ENCODE measurements at regions not wholly inside any gene's neighbourhood (a gene's known extent, or its start where the extent isn't known, plus 50 kb on each side); places are given as distances from the start of the nearest gene placed in this dataset.

DNA sequence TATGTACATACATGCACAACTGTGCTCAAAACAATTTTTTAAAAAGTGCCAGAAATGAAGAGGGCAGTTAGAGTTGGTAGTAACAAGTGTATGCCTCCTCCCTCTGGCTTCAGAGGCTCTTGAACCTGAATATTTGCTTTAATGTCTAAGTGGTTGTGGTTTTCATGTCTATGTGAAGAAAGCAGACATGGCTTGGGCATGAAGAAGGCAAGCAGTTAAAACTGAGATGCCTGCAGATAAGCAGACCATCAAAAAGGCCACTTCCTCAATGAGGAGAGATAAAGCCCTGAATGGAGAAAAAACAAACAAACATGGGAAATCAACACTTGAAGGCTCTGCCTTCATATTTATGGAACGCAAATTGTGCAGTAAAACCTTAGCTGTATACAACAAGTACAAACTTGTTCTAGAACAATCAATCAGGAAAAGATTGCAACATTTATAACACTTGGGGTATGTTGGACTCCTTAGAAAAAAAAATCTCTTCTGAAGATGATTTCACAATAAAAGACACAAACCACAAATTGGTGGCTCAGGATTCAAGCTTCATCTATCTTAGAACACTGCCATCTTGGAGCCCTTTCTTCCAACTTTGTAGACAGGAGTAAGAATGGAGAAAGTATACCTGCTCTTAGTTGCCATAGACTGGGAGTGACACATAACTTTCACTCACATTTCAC is 52.7 kb upstream of the PLA2G4A start:
- no peak overlapping the region for H3K27ac ChIP-seq
- intact Hi-C loops (cut with DNase I), result no loop called here
- no peak overlapping the region for H3K4me3 ChIP-seq
- no peaks in the 10 kb centered on the region for H3K27me3 ChIP-seq (ENCODE audit: low read depth)
- ATAC-seq (no peak), DNase-seq (no peak)
- H3K9me3 ChIP-seq, result no peaks in the 10 kb centered on the region
- no peaks in the 10 kb centered on the region for H3K36me3 ChIP-seq
- TF ChIP-seq, protein P1, sequence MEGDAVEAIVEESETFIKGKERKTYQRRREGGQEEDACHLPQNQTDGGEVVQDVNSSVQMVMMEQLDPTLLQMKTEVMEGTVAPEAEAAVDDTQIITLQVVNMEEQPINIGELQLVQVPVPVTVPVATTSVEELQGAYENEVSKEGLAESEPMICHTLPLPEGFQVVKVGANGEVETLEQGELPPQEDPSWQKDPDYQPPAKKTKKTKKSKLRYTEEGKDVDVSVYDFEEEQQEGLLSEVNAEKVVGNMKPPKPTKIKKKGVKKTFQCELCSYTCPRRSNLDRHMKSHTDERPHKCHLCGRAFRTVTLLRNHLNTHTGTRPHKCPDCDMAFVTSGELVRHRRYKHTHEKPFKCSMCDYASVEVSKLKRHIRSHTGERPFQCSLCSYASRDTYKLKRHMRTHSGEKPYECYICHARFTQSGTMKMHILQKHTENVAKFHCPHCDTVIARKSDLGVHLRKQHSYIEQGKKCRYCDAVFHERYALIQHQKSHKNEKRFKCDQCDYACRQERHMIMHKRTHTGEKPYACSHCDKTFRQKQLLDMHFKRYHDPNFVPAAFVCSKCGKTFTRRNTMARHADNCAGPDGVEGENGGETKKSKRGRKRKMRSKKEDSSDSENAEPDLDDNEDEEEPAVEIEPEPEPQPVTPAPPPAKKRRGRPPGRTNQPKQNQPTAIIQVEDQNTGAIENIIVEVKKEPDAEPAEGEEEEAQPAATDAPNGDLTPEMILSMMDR (IDR thresholded peaks at IDR 0.05), result no peak
- no peaks in the 10 kb centered on the region for H3K4me1 ChIP-seq

- DNase-seq, result no peak
- Histone ChIP-seq H3K9me3 (no peaks in the 10 kb centered on the region), H3K4me3 (no peak overlapping the region), H3K36me3 (no peaks in the 10 kb centered on the region), H3K4me1 (no peaks in the 10 kb centered on the region), H3K27me3 (ENCODE audit: low read depth) (no peaks in the 10 kb centered on the region), H3K27ac (no peak overlapping the region)
- ATAC-seq, result no peak
- intact Hi-C loops (cut with DNase I), result no loop called here
- TF ChIP-seq, protein P1 (IDR thresholded peaks at IDR 0.05), result no peak
Observed at GRCh38 chr1:186775036-186775435, 53.7 kb upstream of the PLA2G4A start.

GRCh38 chr1:186772228-186772627 is 56.5 kb upstream of the PLA2G4A start:
- no peak for ATAC-seq
- TF ChIP-seq, protein P1 (IDR thresholded peaks at IDR 0.05), result no peak
- H3K9me3 ChIP-seq, result no peaks in the 10 kb centered on the region

DNA sequence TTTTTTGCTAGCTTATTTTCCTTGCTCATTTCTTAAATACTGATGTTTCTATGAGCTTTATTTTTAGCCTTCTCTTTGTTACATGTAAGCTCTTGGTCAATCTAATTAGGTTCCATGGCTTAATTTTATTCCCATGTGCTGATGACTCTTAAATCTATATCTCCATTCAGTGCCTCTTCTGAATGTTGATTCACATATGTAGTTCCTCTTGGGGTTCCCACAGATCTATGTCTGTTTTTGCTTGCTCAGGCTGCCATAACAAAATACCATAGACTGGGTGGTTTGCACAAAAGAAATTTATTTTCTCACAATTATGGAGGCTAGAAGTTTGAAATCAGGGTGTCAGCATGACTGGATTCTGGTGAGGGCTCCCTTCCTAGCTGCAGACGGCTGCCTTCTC is 58.3 kb upstream of the PLA2G4A start:
- no peak overlapping the region for H3K4me3 ChIP-seq
- intact Hi-C loops (cut with DNase I), result no loop called here
- H3K9me3 ChIP-seq, result no peaks in the 10 kb centered on the region
- no peaks in the 10 kb centered on the region for H3K27me3 ChIP-seq (ENCODE audit: low read depth)
- TF ChIP-seq, protein P1 (IDR thresholded peaks at IDR 0.05), result no peak
- H3K36me3 ChIP-seq, result no peaks in the 10 kb centered on the region
- H3K27ac ChIP-seq, result no peak overlapping the region
- H3K4me1 ChIP-seq, result no peaks in the 10 kb centered on the region
- DNase-seq (no peak), ATAC-seq (no peak)

More at GRCh38 chr1:186772228-186772627, 56.5 kb upstream of the PLA2G4A start:
- intact Hi-C loops (cut with DNase I), result no loop called here
- no peaks in the 10 kb centered on the region for H3K36me3 ChIP-seq
- H3K27me3 ChIP-seq (ENCODE audit: low read depth), result no peaks in the 10 kb centered on the region
- H3K4me1 ChIP-seq, result no peaks in the 10 kb centered on the region
- no peak overlapping the region for H3K4me3 ChIP-seq
- no peak for DNase-seq
- no peak overlapping the region for H3K27ac ChIP-seq

DNA sequence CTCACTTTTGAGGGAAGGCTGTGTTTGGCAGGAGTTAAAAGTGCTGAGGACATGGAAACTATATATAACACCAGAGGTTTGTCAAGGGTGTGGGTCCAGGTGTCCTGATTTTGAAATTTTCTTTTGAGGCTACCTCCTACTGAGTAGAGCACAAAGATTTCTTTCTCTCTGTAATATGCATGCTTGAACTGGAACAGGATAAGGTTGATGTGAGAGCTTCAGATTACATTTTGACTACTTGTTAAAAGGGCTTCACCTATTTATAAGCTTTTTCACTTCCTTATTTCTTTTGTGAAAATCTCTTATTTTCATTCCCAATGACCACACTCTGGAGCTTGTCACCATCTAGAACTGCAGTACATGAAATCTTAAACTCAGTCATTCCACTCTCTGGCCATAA is 59.8 kb upstream of the PLA2G4A start:
- Histone ChIP-seq H3K9me3 (no peaks in the 10 kb centered on the region), H3K27me3 (ENCODE audit: low read depth) (no peaks in the 10 kb centered on the region), H3K36me3 (no peaks in the 10 kb centered on the region), H3K4me1 (no peaks in the 10 kb centered on the region), H3K27ac (no peak overlapping the region), H3K4me3 (no peak overlapping the region)
- DNase-seq, result no peak
- no peak for ATAC-seq
- TF ChIP-seq, protein P1 (IDR thresholded peaks at IDR 0.05), result no peak
- intact Hi-C loops (cut with DNase I), result no loop called here
